Adrenal gland (tissue), 5 donors: ENCODE measurements at regions not wholly inside any gene's neighbourhood (a gene's known extent, or its start where the extent isn't known, plus 50 kb on each side); places are given as distances from the start of the nearest gene placed in this dataset.

ENCODE experiments used
- POLR2A ChIP-seq, 2 donors: fragments of 450-650 bp; IDR thresholded peaks; one replicate each; pipeline ENCODE4 v1.6.1; 2017; ENCODE audit warnings: antibody characterized with exemption in 2 of 2, mild to moderate bottlenecking in 2 of 2, moderate library complexity in 1 of 2
- TF ChIP-seq, protein P1 (sequence below), 6 experiments: fragments of 450-650 bp in 4 of 6; fragments of 200-600 bp in 2 of 6; sonication (generic) in 1 of 6; IDR thresholded peaks; 1 replicate in 5 of 6; 2 replicates in 1 of 6; pipeline versions ENCODE4 v1.5.1 to v1.8.0; 2016 to 2021; ENCODE audit warnings: antibody characterized with exemption in 6 of 6, mild to moderate bottlenecking in 2 of 6, moderate library complexity in 1 of 6
- donor health status: DM: no; HTN: no; CAD: no.

DNA sequence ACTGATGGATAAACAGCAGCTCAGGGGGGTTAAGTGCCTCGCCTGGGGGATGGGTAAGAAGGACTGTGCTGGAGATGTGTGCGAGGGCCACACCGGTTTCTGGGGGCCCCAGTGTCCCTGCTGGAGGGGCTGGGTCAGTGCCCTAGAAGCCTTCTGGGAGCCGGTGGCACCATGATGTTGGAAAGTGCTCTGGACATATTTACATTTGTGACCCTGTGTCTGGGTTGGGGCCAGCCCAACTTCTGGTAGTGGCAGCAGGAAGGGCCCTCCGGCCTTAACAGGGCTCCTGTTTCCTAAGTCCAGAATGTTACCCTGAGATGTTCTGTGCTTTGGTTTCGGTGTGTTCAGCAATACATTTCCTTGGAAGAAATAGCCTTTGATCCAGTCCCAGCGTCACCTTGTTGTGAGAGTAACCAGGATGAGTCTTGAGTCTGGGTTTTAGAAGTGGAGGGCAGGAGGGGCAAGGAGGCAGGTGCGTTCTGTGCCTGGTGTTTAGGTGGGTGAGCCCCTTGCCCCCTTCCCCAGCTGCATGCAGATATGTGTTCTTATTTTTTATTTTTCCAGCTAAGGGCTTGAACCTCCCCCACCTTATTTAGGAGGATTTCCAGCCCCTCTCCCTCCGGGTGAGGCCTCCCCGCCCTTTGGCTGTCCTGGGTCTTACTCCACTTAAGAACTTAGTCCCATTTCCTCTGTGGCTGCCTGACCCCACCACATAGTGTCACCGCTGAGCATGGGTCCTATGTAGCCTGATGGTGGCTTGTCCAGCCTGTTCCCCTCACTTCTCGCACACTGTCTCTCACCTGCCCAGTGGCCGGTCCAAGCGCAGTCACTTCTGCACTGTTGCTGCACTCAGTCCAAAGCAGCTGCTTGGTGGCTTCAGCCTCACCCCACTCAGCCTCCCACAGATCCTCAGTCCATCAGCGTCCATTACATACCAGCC is 132.7 kb upstream of the HS6ST1 start:
- TF ChIP-seq, protein P1, sequence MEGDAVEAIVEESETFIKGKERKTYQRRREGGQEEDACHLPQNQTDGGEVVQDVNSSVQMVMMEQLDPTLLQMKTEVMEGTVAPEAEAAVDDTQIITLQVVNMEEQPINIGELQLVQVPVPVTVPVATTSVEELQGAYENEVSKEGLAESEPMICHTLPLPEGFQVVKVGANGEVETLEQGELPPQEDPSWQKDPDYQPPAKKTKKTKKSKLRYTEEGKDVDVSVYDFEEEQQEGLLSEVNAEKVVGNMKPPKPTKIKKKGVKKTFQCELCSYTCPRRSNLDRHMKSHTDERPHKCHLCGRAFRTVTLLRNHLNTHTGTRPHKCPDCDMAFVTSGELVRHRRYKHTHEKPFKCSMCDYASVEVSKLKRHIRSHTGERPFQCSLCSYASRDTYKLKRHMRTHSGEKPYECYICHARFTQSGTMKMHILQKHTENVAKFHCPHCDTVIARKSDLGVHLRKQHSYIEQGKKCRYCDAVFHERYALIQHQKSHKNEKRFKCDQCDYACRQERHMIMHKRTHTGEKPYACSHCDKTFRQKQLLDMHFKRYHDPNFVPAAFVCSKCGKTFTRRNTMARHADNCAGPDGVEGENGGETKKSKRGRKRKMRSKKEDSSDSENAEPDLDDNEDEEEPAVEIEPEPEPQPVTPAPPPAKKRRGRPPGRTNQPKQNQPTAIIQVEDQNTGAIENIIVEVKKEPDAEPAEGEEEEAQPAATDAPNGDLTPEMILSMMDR (IDR thresholded peaks at IDR 0.05), result no peak
- no peak for TF ChIP-seq POLR2A (IDR thresholded peaks at IDR 0.05)
